Neural cell (in vitro differentiated cells): ENCODE measurements at regions not wholly inside any gene's neighbourhood (a gene's known extent, or its start where the extent isn't known, plus 50 kb on each side); places are given as distances from the start of the nearest gene placed in this dataset.
A peak's percentile ranks its signal among the peaks of the same experiment; 100 is the strongest.

Experiments used
- H2AFZ ChIP-seq: fragments of 200-600, 300-800 bp; sonication (generic), shearing (Covaris generic); 2 replicates; pipeline ENCODE4 v1.6.0; 2014; ENCODE audit warnings: low read depth, mild to moderate bottlenecking, antibody characterized with exemption, low read length, moderate library complexity
- H3F3A ChIP-seq: fragments of 200-600 bp; shearing (Covaris generic); 2 replicates; pipeline ENCODE4 v1.6.1; 2016; ENCODE audit warnings: mild to moderate bottlenecking, moderate library complexity, mixed read lengths, antibody characterized with exemption, low read length; ENCODE audit not compliant: insufficient read depth, poor library complexity, severe bottlenecking
- H3K27ac ChIP-seq: fragments of 200-600, 300-800 bp; sonication (generic), shearing (Covaris generic); 2 replicates; pipeline ENCODE4 v1.5.1; 2014; ENCODE audit warnings: mild to moderate bottlenecking, low read length, moderate library complexity
- H3K27me3 ChIP-seq: fragments of 300-800, 200-600 bp; sonication (generic), shearing (Covaris generic); 2 replicates; pipeline ENCODE4 v1.6.0; 2014; ENCODE audit warnings: mild to moderate bottlenecking, low read depth, low read length, moderate library complexity; ENCODE audit not compliant: insufficient read depth
- H3K36me3 ChIP-seq: fragments of 300-800, 200-600 bp; sonication (generic), shearing (Covaris generic); 2 replicates; pipeline ENCODE4 v1.5.1; 2014; ENCODE audit warnings: mild to moderate bottlenecking, antibody characterized with exemption, low read length, moderate library complexity; ENCODE audit not compliant: insufficient read depth
- H3K4me2 ChIP-seq: fragments of 300-800, 200-600 bp; sonication (generic), shearing (Covaris generic); 2 replicates; pipeline ENCODE4 v1.6.0; 2014; ENCODE audit warnings: mild to moderate bottlenecking, low read length
- H3K4me3 ChIP-seq: fragments of 300-800, 200-600 bp; sonication (generic), shearing (Covaris generic); 2 replicates; pipeline ENCODE4 v1.5.1; 2014; ENCODE audit warnings: mild to moderate bottlenecking, low read length, moderate library complexity
- H3K79me2 ChIP-seq: fragments of 200-600 bp; shearing (Covaris generic); replicated peaks from 2 replicates; pipeline ENCODE4 v1.6.0; 2014; ENCODE audit warnings: mild to moderate bottlenecking, low read length, moderate library complexity; ENCODE audit not compliant: insufficient read depth
- H3K9ac ChIP-seq: fragments of 300-800, 200-600 bp; sonication (generic), shearing (Covaris generic); 2 replicates; pipeline ENCODE4 v1.6.1; 2016; ENCODE audit warnings: mild to moderate bottlenecking, low read length, mixed read lengths
- H3K9me2 ChIP-seq: fragments of 200-600 bp; shearing (Covaris generic); 2 replicates; pipeline ENCODE4 v1.6.1; 2016; ENCODE audit warnings: mild to moderate bottlenecking, low read length, mixed read lengths; ENCODE audit not compliant: insufficient read depth
- H3K9me3 ChIP-seq: fragments of 200-600, 300-800 bp; sonication (generic), shearing (Covaris generic); 2 replicates; pipeline ENCODE4 v1.6.1; 2016; ENCODE audit warnings: mild to moderate bottlenecking, mixed run types, low read length, moderate library complexity, mixed read lengths
- H4K20me1 ChIP-seq: fragments of 200-600 bp; shearing (Covaris generic); 2 replicates; pipeline ENCODE4 v1.6.1; 2016; ENCODE audit warnings: mild to moderate bottlenecking, mixed run types; ENCODE audit not compliant: insufficient read depth
- CTCF ChIP-seq: fragments of 450-650 bp; IDR thresholded peaks from 2 replicates; pipeline ENCODE4 v1.5.1; 2014; ENCODE audit warnings: antibody characterized with exemption, mild to moderate bottlenecking, moderate library complexity; ENCODE audit not compliant: poor library complexity, severe bottlenecking
- EP300 ChIP-seq: fragments of 450-650 bp; conservative IDR thresholded peaks from 2 replicates; pipeline ENCODE4 v1.6.1; 2014; ENCODE audit warnings: antibody characterized with exemption, mild to moderate bottlenecking, moderate library complexity; ENCODE audit not compliant: poor library complexity, severe bottlenecking
- EZH2 ChIP-seq: fragments of 200-600, 300-800 bp; shearing (Covaris generic), sonication (generic); IDR thresholded peaks from 2 replicates; pipeline ENCODE4 v1.6.1; 2014; ENCODE audit warnings: antibody characterized with exemption, low read length, borderline replicate concordance, mild to moderate bottlenecking; ENCODE audit not compliant: insufficient read depth, poor library complexity, severe bottlenecking
- MXI1 ChIP-seq: fragments of 450-650 bp; conservative IDR thresholded peaks from 2 replicates; pipeline ENCODE4 v1.6.1; 2014; ENCODE audit warnings: antibody characterized with exemption, mild to moderate bottlenecking; ENCODE audit not compliant: poor library complexity, severe bottlenecking
- POLR2AphosphoS5 ChIP-seq: IDR thresholded peaks from 2 replicates; pipeline ENCODE4 v1.6.1; 2012
- RAD21 ChIP-seq: fragments of 450-650 bp; conservative IDR thresholded peaks from 2 replicates; pipeline ENCODE4 v1.6.1; 2014; ENCODE audit warnings: antibody characterized with exemption, mild to moderate bottlenecking, moderate library complexity
- SMC3 ChIP-seq: fragments of 450-650 bp; conservative IDR thresholded peaks from 2 replicates; pipeline ENCODE4 v1.6.1; 2014; ENCODE audit warnings: antibody characterized with exemption, mild to moderate bottlenecking, moderate library complexity; ENCODE audit not compliant: poor library complexity
- TAF1 ChIP-seq: IDR thresholded peaks from 2 replicates; pipeline ENCODE4 v1.6.1; 2012; ENCODE audit warnings: low read depth
- TF ChIP-seq, protein P1 (sequence below): IDR thresholded peaks from 2 replicates; pipeline ENCODE4 v1.6.1; 2012; ENCODE audit warnings: borderline replicate concordance

DNA sequence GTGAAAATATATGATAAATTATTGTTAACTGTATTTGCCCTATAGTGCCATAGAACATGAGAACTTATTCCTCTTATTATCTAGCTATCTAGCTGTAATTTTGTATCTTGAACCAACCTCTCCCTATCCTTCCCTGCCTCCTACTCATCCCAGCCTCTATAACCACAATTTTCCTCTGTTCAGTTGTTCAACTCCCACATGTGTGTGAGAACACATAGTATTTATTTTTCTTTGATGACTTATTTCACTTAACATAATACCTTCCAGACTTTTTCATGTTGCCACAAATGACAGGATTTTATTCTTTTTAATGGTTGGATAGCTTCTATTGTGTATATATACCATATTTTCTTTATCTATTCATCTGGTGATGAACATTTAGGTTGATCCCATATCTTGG, 85.4 kb upstream of the SUCLG2 start:
- Histone ChIP-seq H3K27me3 (no peaks in the 10 kb centered on the region), H2AFZ (no peak overlapping the region), H3K36me3 (no peaks in the 10 kb centered on the region), H3F3A (no peaks in the 10 kb centered on the region), H4K20me1 (no peaks in the 10 kb centered on the region), H3K9me2 (no peaks in the 10 kb centered on the region), H3K27ac (no peak overlapping the region), H3K4me2 (no peak overlapping the region), H3K4me3 (no peak overlapping the region), H3K9me3 (no peaks in the 10 kb centered on the region), H3K79me2 (no peaks in the 10 kb centered on the region), H3K9ac (no peak overlapping the region)
- no peak for TF ChIP-seq POLR2AphosphoS5

- TF ChIP-seq EP300 (no peak), RAD21 (no peak), EZH2 (no peak), CTCF (no peak), MXI1 (no peak), POLR2AphosphoS5 (no peak), TAF1 (no peak), SMC3 (no peak)
- TF ChIP-seq, protein P1, sequence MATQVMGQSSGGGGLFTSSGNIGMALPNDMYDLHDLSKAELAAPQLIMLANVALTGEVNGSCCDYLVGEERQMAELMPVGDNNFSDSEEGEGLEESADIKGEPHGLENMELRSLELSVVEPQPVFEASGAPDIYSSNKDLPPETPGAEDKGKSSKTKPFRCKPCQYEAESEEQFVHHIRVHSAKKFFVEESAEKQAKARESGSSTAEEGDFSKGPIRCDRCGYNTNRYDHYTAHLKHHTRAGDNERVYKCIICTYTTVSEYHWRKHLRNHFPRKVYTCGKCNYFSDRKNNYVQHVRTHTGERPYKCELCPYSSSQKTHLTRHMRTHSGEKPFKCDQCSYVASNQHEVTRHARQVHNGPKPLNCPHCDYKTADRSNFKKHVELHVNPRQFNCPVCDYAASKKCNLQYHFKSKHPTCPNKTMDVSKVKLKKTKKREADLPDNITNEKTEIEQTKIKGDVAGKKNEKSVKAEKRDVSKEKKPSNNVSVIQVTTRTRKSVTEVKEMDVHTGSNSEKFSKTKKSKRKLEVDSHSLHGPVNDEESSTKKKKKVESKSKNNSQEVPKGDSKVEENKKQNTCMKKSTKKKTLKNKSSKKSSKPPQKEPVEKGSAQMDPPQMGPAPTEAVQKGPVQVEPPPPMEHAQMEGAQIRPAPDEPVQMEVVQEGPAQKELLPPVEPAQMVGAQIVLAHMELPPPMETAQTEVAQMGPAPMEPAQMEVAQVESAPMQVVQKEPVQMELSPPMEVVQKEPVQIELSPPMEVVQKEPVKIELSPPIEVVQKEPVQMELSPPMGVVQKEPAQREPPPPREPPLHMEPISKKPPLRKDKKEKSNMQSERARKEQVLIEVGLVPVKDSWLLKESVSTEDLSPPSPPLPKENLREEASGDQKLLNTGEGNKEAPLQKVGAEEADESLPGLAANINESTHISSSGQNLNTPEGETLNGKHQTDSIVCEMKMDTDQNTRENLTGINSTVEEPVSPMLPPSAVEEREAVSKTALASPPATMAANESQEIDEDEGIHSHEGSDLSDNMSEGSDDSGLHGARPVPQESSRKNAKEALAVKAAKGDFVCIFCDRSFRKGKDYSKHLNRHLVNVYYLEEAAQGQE: no peak
- Histone ChIP-seq H3K36me3 (no peaks in the 10 kb centered on the region), H3K79me2 (no peaks in the 10 kb centered on the region), H3K27me3 (no peaks in the 10 kb centered on the region), H3K9me3 (no peaks in the 10 kb centered on the region), H3F3A (no peaks in the 10 kb centered on the region), H3K4me2 (no peak overlapping the region), H2AFZ (no peak overlapping the region), H3K9ac (no peak overlapping the region), H3K27ac (peak overlapping the region; percentile 74), H3K9me2 (no peaks in the 10 kb centered on the region), H4K20me1 (no peaks in the 10 kb centered on the region), H3K4me3 (no peak overlapping the region)
Observed at GRCh38 chr3:67737906-67738865, 83.8 kb upstream of the SUCLG2 start.
